GM12878 (cell line): ENCODE measurements at regions not wholly inside any gene's neighbourhood (a gene's known extent, or its start where the extent isn't known, plus 50 kb on each side); places are given as distances from the start of the nearest gene placed in this dataset.

Source experiments
- CBX3 ChIP-seq: fragments of 200-600 bp; sonication (generic); IDR thresholded peaks from 2 replicates; pipeline ENCODE4 v1.6.1; 2016; ENCODE audit warnings: low read depth, borderline replicate concordance
- CTCF ChIP-seq, 3 experiments: IDR thresholded peaks in 2 of 3; conservative IDR thresholded peaks in 1 of 3; 2 replicates each; pipeline ENCODE4 v1.5.1; 2011; ENCODE audit warnings: low read depth in 3 of 3, low read length in 3 of 3, mild to moderate bottlenecking in 3 of 3, control low read depth in 2 of 3, moderate library complexity in 2 of 3, inconsistent platforms in 1 of 3, mixed read lengths in 1 of 3; ENCODE audit not compliant: control insufficient read depth in 2 of 3, insufficient read depth in 1 of 3; ENCODE audit errors: extremely low read depth in 1 of 3
- EZH2 ChIP-seq: IDR thresholded peaks from 2 replicates; pipeline ENCODE4 v1.6.1; 2012; ENCODE audit warnings: low read depth, mild to moderate bottlenecking, control low read depth, inconsistent platforms, low read length, borderline replicate concordance; ENCODE audit not compliant: control insufficient read depth
- FOS ChIP-seq: IDR thresholded peaks from 3 replicates; pipeline ENCODE4 v1.6.1; 2011; ENCODE audit warnings: borderline replicate concordance; ENCODE audit not compliant: insufficient read length; ENCODE audit errors: extremely low read depth
- GABPA ChIP-seq: IDR thresholded peaks from 2 replicates; pipeline ENCODE4 v1.6.1; 2014; ENCODE audit warnings: antibody characterized with exemption, low read depth, mild to moderate bottlenecking, inconsistent platforms
- LARP7 ChIP-seq: fragments of 450-650 bp; IDR thresholded peaks from 2 replicates; pipeline ENCODE4 v1.6.1; 2017; ENCODE audit warnings: mild to moderate bottlenecking
- MEF2A ChIP-seq: IDR thresholded peaks from 2 replicates; pipeline ENCODE4 v1.6.1; 2011; ENCODE audit warnings: low read depth, mild to moderate bottlenecking, low read length, moderate library complexity; ENCODE audit not compliant: insufficient read depth
- POLR2A ChIP-seq: IDR thresholded peaks from 2 replicates; pipeline ENCODE4 v1.6.1; 2011; ENCODE audit warnings: low read depth, mild to moderate bottlenecking, low read length
- POLR2AphosphoS5 ChIP-seq: IDR thresholded peaks from 2 replicates; pipeline ENCODE4 v1.6.1; 2011; ENCODE audit warnings: mild to moderate bottlenecking, low read length, inconsistent platforms
- SRF ChIP-seq, 2 experiments: IDR thresholded peaks; 2 replicates each; pipeline ENCODE4 v1.6.1; 2011; ENCODE audit warnings: low read depth in 2 of 2, low read length in 2 of 2, mild to moderate bottlenecking in 1 of 2, moderate library complexity in 1 of 2
- YY1 ChIP-seq: IDR thresholded peaks from 2 replicates; pipeline ENCODE4 v1.6.1; 2011; ENCODE audit warnings: low read depth, mild to moderate bottlenecking, low read length

GRCh38 chr14:104369208-104369607 is 210.4 kb upstream of the C14orf180 start:
- TF ChIP-seq POLR2AphosphoS5 (no peak), FOS (no peak), EZH2 (no peak), POLR2A (no peak), YY1 (no peak), SRF (IDR thresholded peaks at IDR 0.05; ENCODE audit: low read depth in 2 of 2, low read length in 2 of 2) (no peak), CTCF (IDR thresholded peaks at IDR 0.05 in 2 of 3, conservative IDR thresholded peaks at IDR 0.05 in 1 of 3; ENCODE audit: control insufficient read depth in 2 of 3, extremely low read depth in 1 of 3, insufficient read depth in 1 of 3, low read depth in 3 of 3, low read length in 3 of 3) (no peak), GABPA (no peak), MEF2A (no peak), CBX3 (no peak), LARP7 (no peak)
